HepG2 (cell line): ENCODE measurements at regions not wholly inside any gene's neighbourhood (a gene's known extent, or its start where the extent isn't known, plus 50 kb on each side); places are given as distances from the start of the nearest gene placed in this dataset.

Experiments used
- ATAC-seq: fragments of 200-7000 bp; cut with Tn5 transposase; 3 replicates; pipeline ENCODE4 v1.9.1; 2020; ENCODE audit warnings: mild to moderate bottlenecking, moderate library complexity
- BruUV-seq: library from RNA; stranded (reverse); fragments of 400-500 nt; replicated peaks from 2 replicates; lab custom pipeline; 2021; lab: Mats Ljungman, UMichigan
- CTCF ChIA-PET: fragments of 300-600 bp; formaldehyde crosslinking; extraction: SDS; loops from one replicate; lab custom pipeline; 2021; ENCODE audit warnings: low total read pairs, inconsistent platforms, low intra/inter-chr PET ratio; lab: Yijun Ruan, JAX
- POLR2A ChIA-PET: fragments of 350-600 bp; sonication (Branson Sonifier 250); formaldehyde crosslinking; loops from one replicate; lab custom pipeline; 2020; ENCODE audit warnings: antibody characterized with exemption, inconsistent platforms; lab: Yijun Ruan, JAX
- DNase-seq: peaks from one replicate; pipeline ENCODE4 v3.0.0-alpha.2; 2015; ENCODE audit warnings: low spot score
- FAIRE-seq: peaks from 3 replicates; lab custom pipeline; 2011; peaks lifted over from hg19 to GRCh38; lab: Jason Lieb, UNC
- H2AFZ ChIP-seq: one replicate; pipeline ENCODE4 v1.6.1; 2011; ENCODE audit warnings: low read length, inconsistent platforms
- H3K27ac ChIP-seq: fragments of 300-600 bp; 3 replicates; pipeline ENCODE4 v1.8.0; 2011; ENCODE audit warnings: mixed run types, mild to moderate bottlenecking, mixed read lengths, low read length, inconsistent platforms; ENCODE audit not compliant: insufficient read depth; ENCODE audit errors: extremely low read length
- H3K27me3 ChIP-seq, 2 experiments: fragments of 200-600 bp in 1 of 2; 2 replicates in 1 of 2; 3 replicates in 1 of 2; pipeline versions ENCODE4 v1.6.0 to v1.8.0; 2011; ENCODE audit warnings: low read length in 2 of 2, mild to moderate bottlenecking in 2 of 2, moderate library complexity in 2 of 2, inconsistent platforms in 1 of 2; ENCODE audit not compliant: insufficient read depth in 2 of 2, control insufficient read depth in 1 of 2
- H3K36me3 ChIP-seq, 2 experiments: fragments of 200-600 bp in 1 of 2; replicated peaks in 1 of 2; 2 replicates in 1 of 2; 3 replicates in 1 of 2; pipeline versions ENCODE4 v1.5.1 to v1.8.0; 2011; ENCODE audit warnings: low read length in 2 of 2, inconsistent platforms in 1 of 2; ENCODE audit not compliant: insufficient read depth in 2 of 2, control insufficient read depth in 1 of 2
- H3K4me1 ChIP-seq: 2 replicates; pipeline ENCODE4 v1.5.1; 2012; ENCODE audit warnings: low read length, inconsistent platforms; ENCODE audit not compliant: insufficient read depth
- H3K4me2 ChIP-seq: 2 replicates; pipeline ENCODE4 v1.6.0; 2011; ENCODE audit warnings: low read depth, low read length, inconsistent platforms
- H3K4me3 ChIP-seq, 3 experiments: fragments of 200-600 bp in 1 of 3; sonication (generic), shearing (Covaris generic) in 1 of 3; replicated peaks in 1 of 3; 2 replicates each; pipeline ENCODE4 v1.5.1; 2011 to 2016; ENCODE audit warnings: low read length in 3 of 3, inconsistent platforms in 2 of 3, low read depth in 2 of 3, mild to moderate bottlenecking in 2 of 3, control low read depth in 1 of 3, mixed read lengths in 1 of 3; ENCODE audit not compliant: insufficient read depth in 1 of 3
- H3K79me2 ChIP-seq: one replicate; pipeline ENCODE4 v1.6.1; 2011; ENCODE audit warnings: low read length, inconsistent platforms; ENCODE audit not compliant: insufficient read depth
- H3K9ac ChIP-seq: 2 replicates; pipeline ENCODE4 v1.6.0; 2011; ENCODE audit warnings: mild to moderate bottlenecking, low read depth, low read length, inconsistent platforms; ENCODE audit not compliant: insufficient read depth
- H3K9me3 ChIP-seq: 2 replicates; pipeline ENCODE4 v1.5.1; 2012; ENCODE audit warnings: mild to moderate bottlenecking, low read length
- H4K20me1 ChIP-seq: 2 replicates; pipeline ENCODE4 v1.6.0; 2011; ENCODE audit warnings: inconsistent platforms, mild to moderate bottlenecking, low read length, moderate library complexity; ENCODE audit not compliant: insufficient read depth
- ATF5 ChIP-seq: sonication (generic); formaldehyde crosslinking; IDR thresholded peaks from 2 replicates; pipeline ENCODE4 v1.4.0; 2020; ENCODE audit warnings: mild to moderate bottlenecking, low read depth, missing genetic modification reagents
- ETV5 ChIP-seq: IDR thresholded peaks from 2 replicates; pipeline ENCODE4 v1.6.1; 2018; ENCODE audit warnings: missing biosample characterization, missing genetic modification reagents, inconsistent platforms, borderline replicate concordance
- JUN ChIP-seq: sonication (generic); formaldehyde crosslinking; IDR thresholded peaks from 2 replicates; pipeline ENCODE4 v1.4.0; 2020; ENCODE audit warnings: mild to moderate bottlenecking, missing genetic modification reagents
- NFE2L1 ChIP-seq: sonication (generic); formaldehyde crosslinking; IDR thresholded peaks from 2 replicates; pipeline ENCODE4 v1.4.0; 2020; ENCODE audit warnings: missing genetic modification reagents, mild to moderate bottlenecking, borderline replicate concordance
- SMAD3 ChIP-seq: sonication (generic); formaldehyde crosslinking; IDR thresholded peaks from 2 replicates; pipeline ENCODE4 v1.4.0; 2020; ENCODE audit warnings: missing genetic modification reagents
- SMARCC2 ChIP-seq: fragments of 450-650 bp; IDR thresholded peaks from 2 replicates; pipeline ENCODE4 v1.6.1; 2017; ENCODE audit warnings: antibody characterized with exemption, mild to moderate bottlenecking
- YEATS2 ChIP-seq: sonication (generic); formaldehyde crosslinking; IDR thresholded peaks from 2 replicates; pipeline ENCODE4 v1.4.0; 2020; ENCODE audit warnings: missing genetic modification reagents, borderline replicate concordance
- ZNF101 ChIP-seq: sonication (generic); formaldehyde crosslinking; IDR thresholded peaks from 2 replicates; pipeline ENCODE4 v1.4.0; 2020; ENCODE audit warnings: mild to moderate bottlenecking, low read depth, missing genetic modification reagents, borderline replicate concordance
- WGBS: methylation state at CpG from one replicate; pipeline ENCODE4 v1.1.6; 2017; ENCODE audit warnings: low lambda C conversion rate; 5-methylcytosine and 5-hydroxymethylcytosine counted together
- in situ Hi-C: cut with HindIII; loops from 2 replicates; pipeline ENCODE4 v1.10.0; 2017; ENCODE audit warnings: low pct_unique_long_range_greater_than_20kb; ENCODE audit not compliant: extremely low pct_ligation_motif_present
- intact Hi-C: fragments of 100-400 bp; cut with micrococcal nuclease; formaldehyde crosslinking; loops from one replicate; pipeline ENCODE4 v1.10.0; 2022; ENCODE audit not compliant: unreplicated experiment

GRCh38 chr7:84502239-84502638, 307.6 kb upstream of the SEMA3A start (continued):
- TF ChIP-seq NFE2L1 (CRISPR knock-in tag) (no peak), ZNF101 (CRISPR knock-in tag) (no peak)
- TF ChIP-seq, all 625 proteins: peak for 0

- H3K4me1 ChIP-seq, result no peaks in the 10 kb centered on the region
- H4K20me1 ChIP-seq, result no peaks in the 10 kb centered on the region
- H3K4me3 ChIP-seq, result no peak overlapping the region
- no peak overlapping the region for H3K4me2 ChIP-seq
- TF ChIP-seq ETV5 (no peak), SMARCC2 (no peak)
- POLR2A ChIA-PET, result no interaction called here
- in situ Hi-C loops, result loop anchor here (25.0 kb wide), 1 partner anchor 514 kb away; no protein-coding TSS in a partner anchor
- H3K36me3 ChIP-seq, result no peaks in the 10 kb centered on the region
- H3K9me3 ChIP-seq, result no peaks in the 10 kb centered on the region
- no peak overlapping the region for H3K27ac ChIP-seq
- FAIRE-seq (no peak), DNase-seq (no peak), ATAC-seq (no peak)
- H2AFZ ChIP-seq, result no peak overlapping the region
- no peaks in the 10 kb centered on the region for H3K27me3 ChIP-seq
- intact Hi-C loops, result no loop called here
- CTCF ChIA-PET, result no interaction called here
- H3K9ac ChIP-seq, result no peak overlapping the region
- 3% methylated on average over 1 of the region's 1 CpG for WGBS
- no peaks in the 10 kb centered on the region for H3K79me2 ChIP-seq
- BruUV-seq, result no TSS peak
Observed at GRCh38 chr7:84497873-84498272, 303.3 kb upstream of the SEMA3A start.

- Histone ChIP-seq H2AFZ (no peak overlapping the region), H3K79me2 (no peaks in the 10 kb centered on the region), H3K4me3 (no peak overlapping the region), H3K27me3 (no peaks in the 10 kb centered on the region; a peak in 1 of 5 replicates), H3K4me2 (no peak overlapping the region), H4K20me1 (no peaks in the 10 kb centered on the region), H3K27ac (no peak overlapping the region), H3K9me3 (no peaks in the 10 kb centered on the region), H3K9ac (no peak overlapping the region), H3K4me1 (no peaks in the 10 kb centered on the region), H3K36me3 (no peaks in the 10 kb centered on the region)
- in situ Hi-C loops, result loop anchor here (25.0 kb wide), 1 partner anchor 517 kb away; no protein-coding TSS in a partner anchor
- TF ChIP-seq ATF5 (CRISPR knock-in tag), result no peak
- no peak for TF ChIP-seq YEATS2 (CRISPR knock-in tag)
- TF ChIP-seq SMAD3 (CRISPR knock-in tag), result no peak
- TF ChIP-seq JUN (CRISPR knock-in tag), result no peak
- ChIA-PET CTCF (no interaction called here), POLR2A (no interaction called here)
- DNase-seq, result no peak
- no TSS peak for BruUV-seq
- no peak for ATAC-seq
- FAIRE-seq, result no peak
- intact Hi-C loops, result no loop called here
Observed at GRCh38 chr7:84495128-84495527, 300.5 kb upstream of the SEMA3A start.
